ENCODE measurements at regions not wholly inside any gene's neighbourhood (a gene's known extent, or its start where the extent isn't known, plus 50 kb on each side); places are given as distances from the start of the nearest gene placed in this dataset.

DNA sequence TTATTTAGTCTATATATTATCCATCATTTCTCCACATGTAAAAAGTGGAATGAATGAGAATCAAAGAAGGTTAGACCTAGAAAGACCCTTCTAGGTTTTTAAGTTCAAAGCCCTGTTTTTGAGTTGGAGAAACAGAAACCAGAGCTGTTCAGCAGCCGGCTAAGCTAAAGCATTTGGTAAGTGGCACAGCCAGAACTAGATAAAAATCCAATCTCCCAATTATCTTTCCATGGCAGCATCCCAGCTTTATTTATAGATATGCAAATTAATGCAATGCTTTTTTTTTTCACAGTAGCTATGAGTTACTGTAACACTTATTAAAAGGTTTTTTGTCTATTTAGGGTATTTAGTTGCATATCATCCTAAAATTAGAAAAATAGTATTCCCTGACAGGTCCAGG, 85.1 kb downstream of the NIBAN1 start (continued):
- no peak for TF ChIP-seq ASH2L (IDR thresholded peaks at IDR 0.05; ENCODE audit: low read length)
- TF ChIP-seq SAP30 (IDR thresholded peaks at IDR 0.05; ENCODE audit: insufficient read depth, insufficient replicate concordance, low read length) = no peak
- no peak for TF ChIP-seq JUN (IDR thresholded peaks at IDR 0.05; ENCODE audit: low read depth, low read length)
- TF ChIP-seq HDAC6 (IDR thresholded peaks at IDR 0.05; ENCODE audit: low read depth, low read length) = no peak
- TF ChIP-seq BCL11A (IDR thresholded peaks at IDR 0.05; ENCODE audit: low read depth in 2 of 2, low read length in 2 of 2) = no peak
